Activated CD8-positive, alpha-beta memory T cell treated with anti-CD3 and anti-CD28 coated beads, Interleukin-2, amount 50 U/mL, for 48 hours (primary cell): ENCODE measurements at regions not wholly inside any gene's neighbourhood (a gene's known extent, or its start where the extent isn't known, plus 50 kb on each side); places are given as distances from the start of the nearest gene placed in this dataset.

Source experiments
- DNase-seq: peaks from one replicate; pipeline ENCODE4 v3.0.0-alpha.2; 2020

- no peak for DNase-seq
Measured at GRCh38 chr2:144279165-144279564, 240.8 kb downstream of the ZEB2 start.

- DNase-seq, result no peak
Measured at GRCh38 chr2:144277622-144278354, 242.1 kb downstream of the ZEB2 start.

GRCh38 chr2:144275340-144275739 lies 244.6 kb downstream of the ZEB2 start:
- DNase-seq, result no peak

GRCh38 chr2:144274131-144274530 lies 245.8 kb downstream of the ZEB2 start:
- DNase-seq, result no peak

- DNase-seq, result no peak
Measured at GRCh38 chr2:144270951-144271350, 249.0 kb downstream of the ZEB2 start.

- no peak for DNase-seq
Measured at GRCh38 chr2:144268036-144268678, 251.8 kb downstream of the ZEB2 start.

- DNase-seq, result no peak
Measured at GRCh38 chr2:144267239-144267638, 252.7 kb downstream of the ZEB2 start.

- no peak for DNase-seq
Measured at GRCh38 chr2:144265654-144266053, 254.3 kb downstream of the ZEB2 start.

- no peak for DNase-seq
Measured at GRCh38 chr2:144261966-144262365, 258.0 kb downstream of the ZEB2 start.

GRCh38 chr2:144261336-144261735 lies 258.6 kb downstream of the ZEB2 start:
- DNase-seq, result no peak

- no peak for DNase-seq
Measured at GRCh38 chr2:144259332-144259731, 260.6 kb downstream of the ZEB2 start.

GRCh38 chr2:144258154-144258553 lies 261.8 kb downstream of the ZEB2 start:
- no peak for DNase-seq

GRCh38 chr2:144256996-144257707 lies 262.8 kb downstream of the ZEB2 start:
- no peak for DNase-seq

GRCh38 chr2:144254342-144255235 lies 265.3 kb downstream of the ZEB2 start:
- DNase-seq, result no peak

GRCh38 chr2:144253743-144254142 lies 266.2 kb downstream of the ZEB2 start:
- no peak for DNase-seq

GRCh38 chr2:144252694-144253093 lies 267.2 kb downstream of the ZEB2 start:
- DNase-seq, result no peak

- DNase-seq, result no peak
Measured at GRCh38 chr2:144249035-144249637, 270.8 kb downstream of the ZEB2 start.

- DNase-seq, result no peak
Measured at GRCh38 chr2:144248350-144249034, 271.4 kb downstream of the ZEB2 start.

- no peak for DNase-seq
Measured at GRCh38 chr2:144244938-144245337, 275.0 kb downstream of the ZEB2 start.

- no peak for DNase-seq
Measured at GRCh38 chr2:144242311-144242710, 277.6 kb downstream of the ZEB2 start.

- DNase-seq, result no peak
Measured at GRCh38 chr2:144241801-144242200, 278.1 kb downstream of the ZEB2 start.
